ENCODE measurements at regions not wholly inside any gene's neighbourhood (a gene's known extent, or its start where the extent isn't known, plus 50 kb on each side); places are given as distances from the start of the nearest gene placed in this dataset.

- no peak for DNase-seq
- intact Hi-C loops (cut with micrococcal nuclease; ENCODE audit: unreplicated experiment), result no loop called here
- ChIA-PET POLR2A (no interaction called here), CTCF (no interaction called here)
- Mint-ChIP-seq H3K4me3 (ENCODE audit: unreplicated experiment) (no peak overlapping the region), H3K9me3 (ENCODE audit: unreplicated experiment) (no peaks in the 10 kb centered on the region), H3K36me3 (ENCODE audit: insufficient read depth, unreplicated experiment) (no peaks in the 10 kb centered on the region), H3K27me3 (ENCODE audit: insufficient read depth, unreplicated experiment) (peaks cover 1% of the 10 kb centered on the region), H3K27ac (ENCODE audit: unreplicated experiment) (no peak overlapping the region), H3K4me1 (ENCODE audit: low read depth, unreplicated experiment) (no peaks in the 10 kb centered on the region)
- Histone ChIP-seq H3K9me3 (no peaks in the 10 kb centered on the region), H3K36me3 (ENCODE audit: control insufficient read depth, insufficient read depth, low read length) (no peaks in the 10 kb centered on the region), H3K4me3 (ENCODE audit: low read depth, low read length) (no peak overlapping the region), H3K4me1 (no peaks in the 10 kb centered on the region), H3K27me3 (replicated peaks; ENCODE audit: control insufficient read depth, insufficient read depth, low read length) (no peaks in the 10 kb centered on the region)
- BruUV-seq (replicated peaks), result no TSS peak
- no peak for TF ChIP-seq CTCF (IDR thresholded peaks at IDR 0.05; ENCODE audit: insufficient read depth in 1 of 2, low read depth in 1 of 2, low read length in 1 of 2, severe bottlenecking in 1 of 2, unreplicated experiment in 1 of 2)
These were observed 224.7 kb downstream of the MTRR start for GRCh38 chr5:8093669-8094068.

- no peak for DNase-seq
- no peaks in the 10 kb centered on the region for H3K27me3 Mint-ChIP-seq (ENCODE audit: insufficient read depth, unreplicated experiment)
- CTCF ChIA-PET, result no interaction called here
- Histone ChIP-seq H3K9me3 (no peaks in the 10 kb centered on the region), H3K4me3 (ENCODE audit: low read depth, low read length) (no peak overlapping the region), H3K36me3 (ENCODE audit: control insufficient read depth, insufficient read depth, low read length) (no peaks in the 10 kb centered on the region), H3K4me1 (no peaks in the 10 kb centered on the region), H3K27me3 (replicated peaks; ENCODE audit: control insufficient read depth, insufficient read depth, low read length) (no peaks in the 10 kb centered on the region)
- no peak overlapping the region for H3K4me3 Mint-ChIP-seq (ENCODE audit: unreplicated experiment)
- no peaks in the 10 kb centered on the region for H3K9me3 Mint-ChIP-seq (ENCODE audit: unreplicated experiment)
- no TSS peak for BruUV-seq (replicated peaks)
- H3K27ac Mint-ChIP-seq (ENCODE audit: unreplicated experiment), result no peak overlapping the region
- no peak for TF ChIP-seq CTCF (IDR thresholded peaks at IDR 0.05; ENCODE audit: insufficient read depth in 1 of 2, low read depth in 1 of 2, low read length in 1 of 2, severe bottlenecking in 1 of 2, unreplicated experiment in 1 of 2)
- no peaks in the 10 kb centered on the region for H3K4me1 Mint-ChIP-seq (ENCODE audit: low read depth, unreplicated experiment)
- H3K36me3 Mint-ChIP-seq (ENCODE audit: insufficient read depth, unreplicated experiment), result no peaks in the 10 kb centered on the region
- intact Hi-C loops (cut with micrococcal nuclease; ENCODE audit: unreplicated experiment), result no loop called here
- POLR2A ChIA-PET, result no interaction called here
These were observed 225.4 kb downstream of the MTRR start for GRCh38 chr5:8094304-8094703.

- H3K9me3 ChIP-seq, result no peaks in the 10 kb centered on the region
- Mint-ChIP-seq H3K9me3 (ENCODE audit: unreplicated experiment) (no peaks in the 10 kb centered on the region), H3K4me1 (ENCODE audit: low read depth, unreplicated experiment) (no peaks in the 10 kb centered on the region), H3K27me3 (ENCODE audit: insufficient read depth, unreplicated experiment) (no peaks in the 10 kb centered on the region), H3K36me3 (ENCODE audit: insufficient read depth, unreplicated experiment) (no peaks in the 10 kb centered on the region), H3K4me3 (ENCODE audit: unreplicated experiment) (no peak overlapping the region), H3K27ac (ENCODE audit: unreplicated experiment) (no peak overlapping the region)
- ChIA-PET POLR2A (no interaction called here), CTCF (no interaction called here)
- intact Hi-C loops (cut with micrococcal nuclease; ENCODE audit: unreplicated experiment), result no loop called here
- no peaks in the 10 kb centered on the region for H3K36me3 ChIP-seq (ENCODE audit: control insufficient read depth, insufficient read depth, low read length)
- no peaks in the 10 kb centered on the region for H3K4me1 ChIP-seq
- H3K4me3 ChIP-seq (ENCODE audit: low read depth, low read length), result no peak overlapping the region
- no TSS peak for BruUV-seq (replicated peaks)
- no peak for DNase-seq
- H3K27me3 ChIP-seq (replicated peaks; ENCODE audit: control insufficient read depth, insufficient read depth, low read length), result no peaks in the 10 kb centered on the region
- TF ChIP-seq CTCF (IDR thresholded peaks at IDR 0.05; ENCODE audit: insufficient read depth in 1 of 2, low read depth in 1 of 2, low read length in 1 of 2, severe bottlenecking in 1 of 2, unreplicated experiment in 1 of 2), result no peak
These were observed 228.2 kb downstream of the MTRR start for GRCh38 chr5:8097146-8097545.

Data from Caco-2 (cell line).